ENCODE measurements at regions not wholly inside any gene's neighbourhood (a gene's known extent, or its start where the extent isn't known, plus 50 kb on each side); places are given as distances from the start of the nearest gene placed in this dataset.

GRCh38 chr7:155168597-155169480, 98.7 kb downstream of the HTR5A start:
- ChIA-PET CTCF (interaction anchor here (0.7 to 3.1 kb wide), 3 partner anchors 19 to 241 kb away, joined by 3 to 15 read pairs (median 4); no protein-coding TSS in a partner anchor), POLR2A (interaction anchor here (0.6 to 3.4 kb wide), 3 partner anchors 129 to 1855 kb away, joined by 3 to 21 read pairs (median 4); partner anchors contain the start of gene INSIG1)
- Mint-ChIP-seq H3K4me3 (ENCODE audit: unreplicated experiment) (no peak overlapping the region), H3K27me3 (ENCODE audit: insufficient read depth, unreplicated experiment) (no peaks in the 10 kb centered on the region), H3K4me1 (ENCODE audit: insufficient read depth, unreplicated experiment) (peaks cover 14% of the 10 kb centered on the region), H3K9me3 (ENCODE audit: unreplicated experiment) (no peaks in the 10 kb centered on the region), H3K27ac (ENCODE audit: low read depth, unreplicated experiment) (no peak overlapping the region), H3K36me3 (ENCODE audit: insufficient read depth, unreplicated experiment) (no peaks in the 10 kb centered on the region)
- intact Hi-C loops (cut with micrococcal nuclease), result loop anchor here (5.0 kb wide), 2 partner anchors 167 to 242 kb away; partner anchors contain the start of gene PAXIP1
- no peak for DNase-seq (ENCODE audit: unreplicated experiment)
- BruUV-seq (replicated peaks), result no TSS peak
- TF ChIP-seq CTCF (IDR thresholded peaks at IDR 0.05; ENCODE audit: unreplicated experiment), result no peak

- Mint-ChIP-seq H3K27ac (ENCODE audit: low read depth, unreplicated experiment) (no peak overlapping the region), H3K27me3 (ENCODE audit: insufficient read depth, unreplicated experiment) (no peaks in the 10 kb centered on the region), H3K36me3 (ENCODE audit: insufficient read depth, unreplicated experiment) (no peaks in the 10 kb centered on the region), H3K4me1 (ENCODE audit: insufficient read depth, unreplicated experiment) (peaks cover 14% of the 10 kb centered on the region), H3K9me3 (ENCODE audit: unreplicated experiment) (no peaks in the 10 kb centered on the region), H3K4me3 (ENCODE audit: unreplicated experiment) (no peak overlapping the region)
- TF ChIP-seq CTCF (IDR thresholded peaks at IDR 0.05; ENCODE audit: unreplicated experiment), result no peak
- intact Hi-C loops (cut with micrococcal nuclease), result loop anchor here (5.0 kb wide), 2 partner anchors 167 to 242 kb away; partner anchors contain the start of gene PAXIP1
- DNase-seq (ENCODE audit: unreplicated experiment), result no peak
- ChIA-PET CTCF (no interaction called here), POLR2A (no interaction called here)
- BruUV-seq (replicated peaks), result no TSS peak
Observed at GRCh38 chr7:155169498-155170065, 99.5 kb downstream of the HTR5A start.

- no peak overlapping the region for H3K4me3 Mint-ChIP-seq (ENCODE audit: unreplicated experiment)
- H3K36me3 Mint-ChIP-seq (ENCODE audit: insufficient read depth, unreplicated experiment), result no peaks in the 10 kb centered on the region
- H3K4me1 Mint-ChIP-seq (ENCODE audit: insufficient read depth, unreplicated experiment), result peaks cover 14% of the 10 kb centered on the region
- BruUV-seq (replicated peaks), result no TSS peak
- ChIA-PET POLR2A (no interaction called here), CTCF (no interaction called here)
- H3K9me3 Mint-ChIP-seq (ENCODE audit: unreplicated experiment), result no peaks in the 10 kb centered on the region
- no peak for TF ChIP-seq CTCF (IDR thresholded peaks at IDR 0.05; ENCODE audit: unreplicated experiment)
- H3K27me3 Mint-ChIP-seq (ENCODE audit: insufficient read depth, unreplicated experiment), result no peaks in the 10 kb centered on the region
- intact Hi-C loops (cut with micrococcal nuclease), result no loop called here
- DNase-seq (ENCODE audit: unreplicated experiment), result no peak
- H3K27ac Mint-ChIP-seq (ENCODE audit: low read depth, unreplicated experiment), result no peak overlapping the region
Observed at GRCh38 chr7:155170331-155170730, 100.2 kb downstream of the HTR5A start.

GRCh38 chr7:155172141-155172540, 102.0 kb downstream of the HTR5A start:
- no peaks in the 10 kb centered on the region for H3K36me3 Mint-ChIP-seq (ENCODE audit: insufficient read depth, unreplicated experiment)
- POLR2A ChIA-PET, result no interaction called here
- H3K4me1 Mint-ChIP-seq (ENCODE audit: insufficient read depth, unreplicated experiment), result peaks cover 4% of the 10 kb centered on the region
- H3K27ac Mint-ChIP-seq (ENCODE audit: low read depth, unreplicated experiment), result no peak overlapping the region
- DNase-seq (ENCODE audit: unreplicated experiment), result no peak
- CTCF ChIA-PET, result interaction anchor here (1.1 to 1.2 kb wide), 2 partner anchors 173 to 259 kb away, joined by 3 to 4 read pairs; no protein-coding TSS in a partner anchor
- TF ChIP-seq CTCF (IDR thresholded peaks at IDR 0.05; ENCODE audit: unreplicated experiment), result no peak
- H3K27me3 Mint-ChIP-seq (ENCODE audit: insufficient read depth, unreplicated experiment), result no peaks in the 10 kb centered on the region
- intact Hi-C loops (cut with micrococcal nuclease), result no loop called here
- BruUV-seq (replicated peaks), result no TSS peak
- no peaks in the 10 kb centered on the region for H3K9me3 Mint-ChIP-seq (ENCODE audit: unreplicated experiment)
- H3K4me3 Mint-ChIP-seq (ENCODE audit: unreplicated experiment), result no peak overlapping the region
